ENCODE measurements at regions not wholly inside any gene's neighbourhood (a gene's known extent, or its start where the extent isn't known, plus 50 kb on each side); places are given as distances from the start of the nearest gene placed in this dataset.

DNA sequence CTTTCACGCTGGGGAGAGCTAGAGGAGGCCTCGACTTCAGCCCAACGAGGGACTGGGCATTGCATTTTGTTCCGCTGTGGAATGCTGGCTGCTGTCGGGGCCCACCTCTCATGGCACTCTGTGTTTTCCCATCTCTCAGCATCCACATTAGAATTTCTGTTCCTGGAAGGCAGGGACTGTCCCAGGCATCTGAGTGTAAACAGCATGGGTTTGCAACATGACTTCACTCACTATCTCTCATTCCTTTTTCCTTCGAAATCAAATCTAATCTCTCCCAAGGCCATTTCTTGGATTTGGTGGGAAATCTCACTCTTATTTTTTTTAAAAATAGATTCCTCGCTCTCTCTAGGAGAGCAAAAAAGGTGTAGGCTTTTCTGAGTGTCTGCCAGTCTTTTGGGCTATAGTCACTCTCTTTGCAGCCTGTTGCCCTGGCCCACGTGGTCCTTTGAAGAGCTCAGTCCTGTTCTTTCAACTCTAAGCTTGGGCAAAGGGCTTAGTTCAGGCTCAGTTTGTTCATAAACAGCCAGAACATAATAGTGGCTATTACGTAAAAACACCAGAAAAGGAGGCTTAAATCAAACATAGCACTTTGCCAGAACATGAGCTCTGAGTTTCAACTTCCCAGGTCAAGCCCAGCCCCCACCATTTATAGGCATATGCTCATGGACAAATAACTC is 284.6 kb upstream of the ZFP64 start:
- no peak for DNase-seq

DNA sequence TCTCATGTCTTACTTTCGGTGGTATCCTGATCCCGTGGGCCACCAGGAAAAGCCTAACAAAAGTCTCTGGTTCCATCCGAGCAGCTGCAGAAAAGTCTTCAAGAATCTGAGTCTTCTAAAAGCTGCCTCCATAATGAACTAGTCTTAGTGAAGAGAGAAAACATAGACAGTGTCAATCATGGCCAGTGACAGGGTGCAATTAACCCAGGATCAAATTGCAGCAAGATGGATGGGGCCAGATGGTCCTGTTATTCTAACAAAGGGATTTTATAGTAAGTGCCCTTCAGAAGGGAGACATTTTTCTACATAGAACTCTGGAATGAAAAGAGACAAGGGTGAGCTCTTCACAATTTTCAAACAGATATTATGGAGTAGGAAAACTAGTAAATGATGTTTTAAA is 281.6 kb upstream of the ZFP64 start:
- no peak for DNase-seq

DNA sequence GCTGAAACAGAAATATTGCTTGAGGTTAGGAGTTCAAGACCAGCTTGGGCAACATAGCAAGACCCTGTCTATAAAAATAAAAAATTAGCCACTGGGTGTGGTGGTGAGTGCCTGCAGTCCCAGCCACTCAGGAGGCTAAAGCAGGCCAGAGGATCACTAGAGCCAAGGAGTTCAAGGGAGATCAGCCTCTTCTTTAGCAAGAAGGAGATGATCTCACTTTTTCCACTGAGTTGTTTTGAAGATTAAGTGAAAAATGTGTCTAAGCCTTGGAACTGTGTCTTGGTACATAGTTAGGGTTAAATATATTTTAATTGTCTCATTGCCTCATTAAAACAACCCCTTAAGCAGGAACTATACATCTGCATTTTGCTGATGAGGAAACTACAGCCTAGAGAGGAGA is 279.0 kb upstream of the ZFP64 start:
- DNase-seq, result no peak

DNA sequence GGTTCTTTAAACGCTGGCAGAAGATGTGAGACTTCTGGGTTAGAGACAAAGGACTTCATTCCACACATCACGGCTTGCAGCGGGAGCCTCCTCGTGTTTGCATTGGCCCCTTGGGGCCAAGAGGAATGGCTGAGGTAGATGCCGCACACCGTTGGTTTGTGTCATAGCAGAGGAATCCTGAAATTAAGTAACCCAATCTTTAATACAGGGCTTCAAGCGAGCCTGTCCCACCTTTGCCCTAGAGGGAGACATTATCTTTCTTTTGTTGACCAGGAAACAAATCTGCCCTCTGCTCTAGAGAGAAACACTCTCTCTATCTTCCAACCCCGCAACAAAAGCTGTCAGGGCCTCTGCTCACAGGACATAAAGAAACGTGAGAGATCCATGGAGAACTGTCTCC is 277.5 kb upstream of the ZFP64 start:
- DNase-seq, result no peak

DNA sequence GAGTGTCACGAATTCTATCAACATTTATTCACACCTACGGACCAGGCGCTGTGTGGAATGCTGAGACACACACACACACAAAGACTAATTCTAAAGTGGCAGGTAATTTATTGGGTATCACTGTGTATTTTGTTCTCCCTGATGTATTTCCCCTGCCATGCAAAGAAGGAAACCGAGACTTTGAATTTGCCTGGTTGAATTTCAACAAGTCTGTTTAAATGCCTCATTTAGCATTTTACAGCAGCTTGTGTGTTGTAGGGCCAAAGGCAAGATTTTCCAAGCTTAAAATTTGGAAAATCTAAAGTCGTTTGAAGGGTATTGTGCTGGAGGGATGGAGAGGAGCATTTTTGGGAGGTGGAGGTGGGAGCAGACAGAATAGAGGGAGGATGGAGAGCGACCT is 274.4 kb upstream of the ZFP64 start:
- no peak for DNase-seq

DNA sequence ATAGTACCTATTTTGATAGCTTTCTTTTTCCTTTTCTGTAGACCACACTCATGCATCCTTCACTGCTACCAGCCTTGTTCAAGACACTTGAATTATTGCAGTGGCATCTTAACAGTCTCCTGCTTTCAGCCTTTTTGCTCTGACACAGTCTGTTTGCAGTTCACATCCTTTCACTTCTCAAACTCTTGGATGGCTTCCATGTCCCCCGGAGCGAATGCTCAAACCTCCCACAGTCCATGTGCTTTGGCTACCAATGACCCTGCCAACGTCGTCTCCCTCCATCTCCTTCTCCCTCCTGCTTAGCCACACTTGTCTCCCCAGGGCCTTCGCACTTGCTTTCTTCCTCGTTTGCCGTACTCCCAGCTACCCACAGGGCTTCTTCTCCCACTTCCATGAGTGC is 270.0 kb upstream of the ZFP64 start:
- DNase-seq, result no peak

DNA sequence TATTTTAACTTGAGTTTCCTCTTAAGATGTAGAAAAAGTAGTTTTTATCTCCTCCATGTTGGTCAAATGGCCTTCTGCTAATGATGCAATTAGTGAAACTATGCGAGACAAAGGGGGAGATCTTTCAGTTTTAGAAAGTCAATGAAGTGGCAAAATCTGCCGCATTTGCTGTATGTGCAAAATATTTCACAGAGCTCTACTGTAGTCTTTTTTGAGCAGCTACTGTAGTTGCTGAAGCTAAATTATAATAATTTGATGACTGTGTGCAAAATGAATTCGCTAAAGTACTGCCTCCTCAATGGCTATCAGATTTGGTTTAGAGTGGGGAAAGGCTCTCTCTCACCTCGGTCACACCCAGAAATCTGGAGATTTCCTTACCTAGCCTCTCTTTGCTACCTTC is 267.6 kb upstream of the ZFP64 start:
- DNase-seq, result no peak

DNA sequence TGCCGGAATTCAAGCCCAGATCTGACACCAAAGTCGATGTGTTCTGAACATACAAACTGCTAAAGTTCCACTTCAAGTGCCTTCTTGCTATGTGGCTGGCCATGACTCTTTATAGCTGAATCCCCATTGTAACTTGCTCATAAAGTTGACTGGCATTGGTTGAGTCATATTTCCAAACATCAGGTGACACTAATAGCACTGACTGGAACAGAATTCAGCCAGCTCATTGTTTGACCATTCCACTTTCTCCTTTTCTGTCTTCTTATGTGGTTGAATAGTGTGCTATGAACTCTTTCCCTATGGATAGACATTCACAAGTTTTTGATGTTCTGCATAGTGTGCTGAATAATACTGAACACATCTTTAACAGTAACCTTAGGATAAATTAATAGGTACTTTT is 266.2 kb upstream of the ZFP64 start:
- DNase-seq, result no peak

DNA sequence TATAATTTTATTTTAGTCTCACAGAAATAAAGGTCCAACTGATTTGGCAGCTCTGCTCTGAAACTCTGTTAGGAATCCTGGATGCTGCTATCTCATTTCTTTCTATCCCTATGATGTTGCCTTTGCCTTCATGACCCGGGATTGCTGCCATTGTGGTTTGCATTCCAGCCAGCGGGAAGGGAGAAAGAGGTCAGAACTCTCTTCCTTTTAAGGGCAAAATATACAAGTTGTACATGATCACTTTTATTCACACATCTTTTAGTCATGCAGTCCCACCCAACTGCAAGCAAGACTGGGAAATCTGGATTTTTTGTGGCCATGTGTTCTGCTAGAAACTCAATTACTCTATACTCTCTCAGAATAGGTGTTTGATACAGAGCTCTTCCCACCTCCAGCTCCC is 263.1 kb upstream of the ZFP64 start:
- no peak for DNase-seq

DNA sequence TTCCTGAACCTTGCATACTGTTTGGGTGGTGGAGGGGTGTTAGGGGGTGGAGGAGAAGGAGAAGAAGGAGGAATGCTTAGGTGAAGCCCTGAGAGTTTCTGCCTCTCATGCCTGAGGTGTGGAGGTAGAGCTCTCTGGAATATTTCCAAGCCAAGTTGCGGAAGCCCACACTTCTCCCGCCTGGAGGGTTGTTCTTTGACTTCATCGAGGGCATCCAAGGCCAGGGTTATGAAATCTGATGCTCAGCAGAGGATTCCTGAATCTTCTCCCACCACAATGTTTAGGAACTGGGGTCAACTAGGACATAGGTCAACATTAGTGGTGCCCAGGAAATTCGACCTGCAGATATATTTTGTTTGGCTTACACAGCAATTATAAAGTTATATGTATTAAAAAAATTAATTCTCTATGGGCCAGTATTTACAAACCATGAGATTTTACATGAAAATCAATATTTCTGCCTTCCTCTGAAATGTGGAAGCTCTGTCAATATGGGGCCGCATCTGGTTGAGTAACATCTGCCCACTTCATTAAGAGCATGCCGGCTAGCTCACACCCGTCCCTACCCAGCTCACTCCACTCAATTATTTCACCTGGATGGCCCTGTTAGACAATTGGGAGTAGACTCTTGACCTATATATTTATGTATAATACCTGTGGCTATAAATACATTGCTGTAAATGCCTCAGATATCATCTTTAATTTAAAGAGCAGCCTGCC is 257.1 kb upstream of the ZFP64 start:
- no peak for DNase-seq

DNA sequence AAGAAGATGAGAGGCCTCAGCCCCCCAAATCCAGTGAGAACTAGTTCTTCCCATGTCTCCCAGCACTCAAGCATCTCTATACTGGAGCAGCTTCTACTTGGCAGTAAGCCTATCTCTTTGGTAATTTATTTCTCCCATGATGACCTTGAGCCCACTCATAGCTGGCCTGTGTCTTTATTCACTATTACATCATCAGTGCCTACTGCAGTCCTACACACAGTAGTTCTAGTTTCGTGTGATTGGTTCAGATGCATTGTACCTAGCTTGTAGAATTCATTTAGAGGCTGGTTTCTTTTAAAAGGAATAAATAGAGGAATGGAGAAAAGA is 255.6 kb upstream of the ZFP64 start:
- DNase-seq, result no peak

DNA sequence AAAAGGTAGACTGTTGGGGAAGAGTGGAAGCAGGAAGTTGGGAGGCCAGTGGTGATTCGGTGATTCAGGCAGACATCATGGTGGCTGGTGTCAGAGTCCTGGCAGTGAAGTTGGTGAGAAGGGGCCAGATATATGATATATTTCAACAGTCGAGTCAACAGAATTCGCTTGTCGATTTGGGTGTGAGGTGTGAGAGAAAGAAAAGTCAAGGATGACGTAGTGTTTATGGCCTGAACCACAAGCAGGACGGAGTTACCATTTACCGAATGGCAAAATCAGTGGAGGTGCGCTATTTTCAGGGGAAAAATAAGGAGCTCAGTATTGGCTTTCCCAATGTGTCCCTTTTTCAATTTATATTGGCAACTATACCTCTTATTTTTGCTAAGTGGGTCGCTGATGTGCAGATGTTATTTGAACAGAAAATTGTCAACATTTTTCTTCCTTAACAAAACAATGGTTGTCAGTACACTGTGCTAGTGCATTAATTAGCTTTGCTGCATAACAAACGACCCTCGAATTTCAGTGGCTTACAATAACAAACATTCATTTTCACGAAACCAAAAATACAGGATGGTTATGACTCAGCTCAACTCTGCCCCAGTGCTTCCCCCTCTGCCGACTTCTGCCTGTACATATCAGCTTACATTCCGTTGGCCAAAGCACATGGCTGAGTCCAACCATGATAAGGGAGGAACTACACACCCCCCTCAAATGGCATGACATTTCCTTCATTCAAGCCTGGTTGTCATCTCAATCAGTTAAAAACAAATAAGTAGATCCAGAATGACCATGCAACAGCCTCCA is 255.0 kb upstream of the ZFP64 start:
- DNase-seq, result no peak

DNA sequence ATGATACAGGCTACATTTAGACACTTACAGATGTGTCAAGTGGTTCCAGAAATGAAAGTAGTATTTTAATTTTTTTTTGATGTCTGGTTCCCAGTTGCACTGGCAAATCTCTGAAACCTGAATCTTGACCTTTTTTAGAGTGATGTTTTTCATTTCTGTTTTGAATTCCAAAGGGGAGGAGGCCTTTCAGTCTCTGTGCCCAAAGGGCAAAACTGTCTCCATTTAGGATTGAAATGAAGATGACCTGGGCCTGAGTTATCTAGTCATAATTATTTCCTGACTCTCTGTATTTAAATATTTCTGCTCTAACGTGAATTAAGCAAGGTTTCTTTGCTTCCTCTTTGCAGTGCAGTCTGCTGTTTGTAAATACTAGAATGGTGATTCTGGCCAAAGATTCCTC is 252.9 kb upstream of the ZFP64 start:
- no peak for DNase-seq

DNA sequence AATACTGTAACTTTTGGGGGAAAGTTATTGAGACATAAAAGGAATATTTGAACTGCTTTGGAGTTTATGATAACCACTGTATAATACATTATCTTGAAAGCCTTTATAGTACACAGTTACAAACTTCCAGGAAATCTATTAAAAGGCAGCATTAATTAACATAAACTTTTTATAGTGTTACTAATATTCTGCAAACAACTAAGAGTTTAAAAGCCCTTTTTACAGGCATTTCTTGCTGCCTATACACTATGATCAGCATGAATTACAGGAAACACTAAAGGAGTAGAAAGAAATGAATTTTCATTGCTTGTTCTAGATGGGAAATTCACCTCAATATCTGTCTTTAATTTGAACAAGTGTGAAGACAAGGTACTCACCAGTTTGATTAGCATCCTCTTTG is 252.3 kb upstream of the ZFP64 start:
- DNase-seq, result no peak

DNA sequence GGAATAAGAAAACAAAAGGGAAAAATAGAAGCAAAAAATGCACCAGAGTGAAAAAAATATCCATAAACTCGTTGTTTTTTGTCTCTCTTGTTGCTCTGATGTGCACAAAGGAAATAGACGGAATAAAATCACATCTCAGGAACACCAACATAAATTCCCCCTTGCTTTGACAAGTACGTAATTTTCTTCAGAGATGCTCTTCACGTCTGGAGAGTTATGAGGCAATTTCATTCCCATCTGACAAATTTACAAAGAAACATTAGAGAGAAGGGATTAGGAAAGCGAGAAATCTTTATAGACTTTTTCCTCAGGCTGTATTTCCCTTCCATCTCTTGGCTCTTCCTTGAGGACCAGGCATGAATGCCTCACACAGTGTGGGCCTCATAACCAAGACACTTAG is 250.1 kb upstream of the ZFP64 start:
- no peak for DNase-seq

DNA sequence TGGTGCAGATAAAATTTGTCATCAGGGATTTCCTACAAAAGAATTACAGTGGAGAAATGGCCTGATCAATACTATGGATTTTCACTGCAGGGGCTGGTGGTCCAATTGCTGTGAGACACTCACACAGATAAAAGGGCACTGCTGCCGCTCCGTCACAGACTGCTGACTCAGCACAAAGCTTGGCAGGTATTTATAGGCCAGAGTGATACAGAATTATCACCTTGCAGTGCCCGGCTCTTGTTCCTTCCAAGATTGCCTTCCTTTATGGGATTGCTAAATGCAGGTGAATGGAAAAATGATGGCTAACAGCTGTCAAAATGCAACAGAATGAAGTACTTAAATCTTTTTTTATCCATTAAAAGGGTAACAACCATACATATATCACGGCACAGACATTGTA is 247.8 kb upstream of the ZFP64 start:
- no peak for DNase-seq

DNA sequence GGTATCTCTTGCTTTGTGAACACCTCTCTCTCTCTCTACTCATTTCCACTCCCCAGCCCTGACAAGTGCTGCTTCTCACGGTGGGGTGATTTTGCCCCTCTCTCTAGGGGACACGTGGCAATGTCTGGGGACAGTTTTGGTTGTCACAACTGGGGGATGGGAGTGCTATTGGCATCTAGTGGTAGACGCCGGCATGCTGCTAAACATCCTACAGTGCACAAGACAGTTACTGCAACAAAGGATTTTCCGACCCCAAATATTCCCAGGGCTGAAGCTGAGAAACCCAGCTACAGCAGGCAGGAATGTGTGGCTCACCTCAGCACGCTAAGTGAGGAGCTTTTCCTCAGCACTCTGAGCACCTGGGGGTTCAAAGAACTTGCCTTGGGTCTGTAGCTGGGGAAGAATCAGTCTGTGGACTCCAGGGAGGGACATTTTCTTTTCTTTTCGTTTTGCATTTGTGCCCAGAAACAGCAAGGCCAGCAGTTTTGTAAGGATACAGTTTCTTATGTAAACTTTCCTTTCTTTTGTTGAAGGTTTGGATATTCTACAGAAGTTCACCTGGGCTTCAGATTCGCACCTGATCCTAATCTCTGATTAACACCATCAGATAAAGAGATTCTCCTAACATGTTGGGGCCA is 246.9 kb upstream of the ZFP64 start:
- no peak for DNase-seq

DNA sequence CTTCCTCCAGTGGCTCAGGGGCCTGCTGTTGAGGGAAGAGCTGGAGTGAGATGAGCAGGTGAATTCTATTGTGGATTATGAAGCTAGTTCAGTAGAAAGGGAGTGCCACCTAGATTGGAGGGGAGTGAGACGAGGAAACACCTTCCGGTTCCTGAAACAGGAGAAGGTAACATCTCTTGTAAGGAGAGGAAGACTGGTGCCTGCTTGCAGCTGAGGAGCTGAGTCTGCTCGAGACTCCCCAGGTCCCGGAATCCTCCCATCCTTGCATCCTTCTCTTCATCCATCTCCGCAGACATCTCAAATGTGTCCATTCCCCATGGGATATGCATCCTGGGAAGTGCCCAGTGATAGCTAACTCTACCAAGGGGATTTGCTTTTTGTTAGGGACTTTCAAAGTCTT is 242.9 kb upstream of the ZFP64 start:
- DNase-seq, result no peak

DNA sequence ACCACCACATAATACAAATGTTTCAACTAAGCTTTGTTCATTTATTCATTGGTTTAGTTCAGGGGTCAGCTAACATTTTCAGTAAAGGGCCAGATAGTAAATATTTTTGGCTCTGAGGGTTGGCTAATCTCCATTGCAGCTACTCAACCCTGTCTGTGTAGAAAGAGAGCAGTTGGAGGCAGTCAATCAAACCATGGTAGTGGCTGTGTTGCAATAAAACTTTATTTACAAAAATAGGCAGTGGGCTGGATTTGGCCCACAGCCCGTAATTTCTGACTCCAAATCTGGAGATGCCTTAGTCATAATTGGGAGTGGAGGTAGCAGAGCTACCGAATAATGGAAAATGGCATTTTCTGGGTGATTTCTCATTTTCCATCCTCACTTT is 242.5 kb upstream of the ZFP64 start:
- no peak for DNase-seq

DNA sequence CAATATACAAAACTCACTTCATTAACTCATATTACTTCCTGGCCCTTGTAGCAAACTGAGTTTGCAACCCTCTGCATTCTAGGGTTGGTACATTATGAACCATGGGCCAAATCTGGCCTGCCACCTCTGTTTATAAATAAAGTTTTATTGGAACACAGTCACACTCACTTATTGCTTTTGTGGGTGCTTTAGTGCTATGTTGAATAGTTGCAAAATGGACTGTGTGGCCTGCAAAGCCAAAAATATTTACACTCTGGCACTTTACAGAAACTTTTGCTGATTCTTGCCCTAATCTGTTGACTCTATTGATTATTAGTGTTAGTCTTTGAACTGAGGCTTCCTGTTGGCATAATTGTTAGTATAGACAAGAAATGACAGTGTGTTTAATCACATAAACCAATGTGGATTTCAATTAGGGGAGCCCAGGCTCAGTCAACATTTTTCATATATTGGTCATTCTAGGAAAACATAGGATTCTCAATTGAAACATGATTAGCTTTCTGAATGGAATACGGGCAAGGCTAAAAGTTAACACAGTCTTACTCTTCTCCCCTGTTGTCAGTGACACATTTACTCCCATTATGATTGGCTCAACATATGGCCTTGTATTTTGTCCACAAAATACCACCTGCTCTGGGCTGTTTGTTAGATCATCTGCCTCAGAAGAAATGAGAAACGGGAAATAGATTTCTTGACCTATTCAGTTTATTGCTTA is 241.9 kb upstream of the ZFP64 start:
- DNase-seq, result no peak

DNA sequence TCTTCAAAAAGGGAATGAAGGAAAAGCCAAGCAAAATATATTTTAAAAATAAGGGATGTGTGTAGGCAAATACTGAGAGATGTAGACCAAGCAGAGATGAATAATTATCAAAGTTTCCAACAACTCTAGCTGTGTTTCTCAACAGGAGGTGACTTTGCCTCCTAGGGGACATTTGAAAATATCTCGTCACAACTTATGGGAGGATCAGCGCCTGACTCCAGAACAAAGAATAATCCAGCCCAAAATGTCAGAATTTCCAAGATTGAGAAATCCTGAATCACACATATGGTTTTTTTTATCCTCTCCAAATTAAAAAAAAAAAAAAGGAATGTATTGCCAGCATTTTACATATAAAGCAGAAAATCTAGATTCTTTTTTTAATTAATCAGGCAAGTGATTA is 241.2 kb upstream of the ZFP64 start:
- no peak for DNase-seq

DNA sequence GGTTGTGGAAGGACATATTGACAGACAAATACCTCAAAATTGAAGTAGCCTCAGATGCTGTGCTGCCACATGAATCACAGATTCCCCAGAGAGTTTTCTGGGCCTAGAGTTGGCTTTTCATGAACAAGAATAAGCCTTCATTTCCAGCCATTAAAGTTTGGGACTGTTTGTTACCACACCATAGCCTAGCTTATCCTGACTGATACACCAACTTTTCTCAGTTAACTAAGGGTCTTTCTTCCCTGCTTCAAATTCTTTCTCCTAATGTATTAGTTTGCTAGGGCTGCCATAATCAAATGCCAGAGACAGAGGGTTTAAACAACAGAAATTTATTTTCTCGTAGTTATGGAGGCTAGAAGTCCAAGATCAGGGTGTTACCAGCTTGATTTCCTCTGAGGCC is 237.4 kb upstream of the ZFP64 start:
- no peak for DNase-seq

DNA sequence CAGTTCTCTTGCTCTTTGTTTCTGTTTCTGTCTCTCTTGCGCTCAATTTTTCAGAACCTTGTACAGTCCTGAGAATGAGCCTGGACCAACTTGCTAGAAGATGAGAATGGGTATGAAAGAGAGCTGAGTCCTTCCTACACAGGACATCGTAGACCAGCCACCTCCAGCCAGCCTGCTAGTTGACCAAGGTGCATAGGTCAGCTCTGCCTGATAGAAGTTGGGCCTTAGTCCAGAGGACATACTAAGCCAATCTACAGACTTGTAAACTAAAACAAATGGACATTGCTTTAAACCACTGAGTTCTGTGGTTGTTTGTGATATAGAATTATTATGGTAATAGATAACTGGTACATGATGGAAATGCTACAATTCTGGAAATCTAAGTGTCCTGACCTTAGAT is 236.4 kb upstream of the ZFP64 start:
- no peak for DNase-seq
